K562 (cell line): ENCODE measurements at regions not wholly inside any gene's neighbourhood (a gene's known extent, or its start where the extent isn't known, plus 50 kb on each side); places are given as distances from the start of the nearest gene placed in this dataset.
"Not testable (repeated sequence)": the region's sequence is repeated elsewhere in the genome, so short reads cannot be mapped to it uniquely, and the experiment has no call there.

ENCODE experiments used
- ATAC-seq: fragments of 200-7000 bp; cut with Tn5 transposase; 3 replicates; pipeline ENCODE4 v1.9.1; 2020; ENCODE audit warnings: moderate library complexity
- BruUV-seq: library from RNA; stranded (reverse); fragments of 400-500 nt; replicated peaks from 2 replicates; lab custom pipeline; 2021; lab: Mats Ljungman, UMichigan
- CTCF ChIA-PET: fragments of 300-600 bp; formaldehyde crosslinking; extraction: SDS; loops from one replicate; lab custom pipeline; 2021; ENCODE audit warnings: low intra/inter-chr PET ratio; lab: Yijun Ruan, JAX
- POLR2A ChIA-PET: fragments of 300-600, 350-650 bp; sonication (Branson Sonifier 250); formaldehyde crosslinking; extraction: SDS; loops from one replicate; lab custom pipeline; 2021; ENCODE audit warnings: antibody characterized with exemption, inconsistent platforms; lab: Yijun Ruan, JAX
- DNase-seq, 4 experiments: peaks; one replicate each; pipeline versions ENCODE4 v3.0.0 to v3.0.0-alpha.2; 2011 to 2018; ENCODE audit warnings: low spot score in 3 of 4, mixed read lengths in 3 of 4; ENCODE audit errors: extremely low read depth in 1 of 4
- FAIRE-seq: peaks from 2 replicates; lab custom pipeline; 2011; peaks lifted over from hg19 to GRCh38; lab: Jason Lieb, UNC
- H2AFZ ChIP-seq: 2 replicates; pipeline ENCODE4 v1.6.0; 2011; ENCODE audit warnings: low read depth, low read length, control low read depth, inconsistent platforms
- H3K27ac ChIP-seq: fragments of 200-600 bp; 3 replicates; pipeline ENCODE4 v1.8.0; 2011; ENCODE audit warnings: low read depth, mild to moderate bottlenecking, control low read depth, inconsistent platforms, low read length, moderate library complexity, mixed read lengths; ENCODE audit errors: extremely low read depth
- H3K27me3 ChIP-seq, 2 experiments: fragments of 300-600 bp in 1 of 2; 2 replicates in 1 of 2; 3 replicates in 1 of 2; pipeline versions ENCODE4 v1.6.0 to v1.8.0; 2011; ENCODE audit warnings: inconsistent platforms in 2 of 2, low read length in 2 of 2, mild to moderate bottlenecking in 1 of 2, mixed read lengths in 1 of 2, moderate library complexity in 1 of 2; ENCODE audit not compliant: control insufficient read depth in 2 of 2, insufficient read depth in 2 of 2
- H3K36me3 ChIP-seq: fragments of 300-600 bp; 3 replicates; pipeline ENCODE4 v1.8.0; 2011; ENCODE audit warnings: mild to moderate bottlenecking, low read length, inconsistent platforms; ENCODE audit not compliant: control insufficient read depth, insufficient read depth
- H3K4me1 ChIP-seq, 2 experiments: fragments of 200-600 bp in 1 of 2; replicated peaks in 1 of 2; 2 replicates in 1 of 2; 3 replicates in 1 of 2; pipeline versions ENCODE4 v1.5.1 to v1.8.0; 2011; ENCODE audit warnings: inconsistent platforms in 2 of 2, low read length in 2 of 2, mild to moderate bottlenecking in 1 of 2, mixed read lengths in 1 of 2, moderate library complexity in 1 of 2; ENCODE audit not compliant: control insufficient read depth in 2 of 2, insufficient read depth in 2 of 2
- H3K4me2 ChIP-seq: 2 replicates; pipeline ENCODE4 v1.6.1; 2011; ENCODE audit warnings: low read length, control low read depth, inconsistent platforms, mixed read lengths; ENCODE audit not compliant: insufficient read depth
- H3K4me3 ChIP-seq: fragments of 200-600 bp; sonication (generic), shearing (Covaris generic); 2 replicates; pipeline ENCODE4 v1.5.1; 2016; ENCODE audit warnings: control low read depth, inconsistent platforms
- H3K79me2 ChIP-seq: fragments of 200-600 bp; 3 replicates; pipeline ENCODE4 v1.8.0; 2011; ENCODE audit warnings: low read length, inconsistent platforms; ENCODE audit not compliant: control insufficient read depth, insufficient read depth
- H3K9ac ChIP-seq, 2 experiments: 2 replicates each; pipeline versions ENCODE4 v1.6.0 to v1.6.1; 2011; ENCODE audit warnings: low read depth in 2 of 2, low read length in 2 of 2, control low read depth in 1 of 2, inconsistent platforms in 1 of 2, mild to moderate bottlenecking in 1 of 2, mixed read lengths in 1 of 2; ENCODE audit not compliant: insufficient read depth in 1 of 2
- H3K9me1 ChIP-seq: one replicate; pipeline ENCODE4 v1.6.0; 2011; ENCODE audit warnings: inconsistent platforms, mild to moderate bottlenecking, low read length, moderate library complexity; ENCODE audit not compliant: control insufficient read depth, insufficient read depth
- H3K9me3 ChIP-seq: replicated peaks from 2 replicates; pipeline ENCODE4 v1.5.1; 2011; ENCODE audit warnings: low read depth, low read length, inconsistent platforms; ENCODE audit not compliant: control insufficient read depth, insufficient read depth
- H4K20me1 ChIP-seq: replicated peaks from 2 replicates; pipeline ENCODE4 v1.6.1; 2011; ENCODE audit warnings: low read length, inconsistent platforms, mixed read lengths; ENCODE audit not compliant: control insufficient read depth, insufficient read depth
- CREBBP ChIP-seq: IDR thresholded peaks from one replicate; pipeline ENCODE4 v1.6.1; 2012; ENCODE audit warnings: low read depth, mild to moderate bottlenecking, control low read depth, inconsistent platforms, low read length
- SMARCB1 ChIP-seq: IDR thresholded peaks from 2 replicates; pipeline ENCODE4 v1.6.1; 2011; ENCODE audit warnings: improper control_type of control experiment, low read depth; ENCODE audit not compliant: insufficient read length
- TAF15 ChIP-seq: fragments of 200-400 bp; formaldehyde crosslinking; IDR thresholded peaks from 2 replicates; pipeline ENCODE4 v1.6.1; 2017; ENCODE audit warnings: mild to moderate bottlenecking, low read depth, low read length, moderate library complexity
- WGBS: fragments of 100-300 bp; shearing (Covaris generic); methylation state at CpG from one replicate; pipeline ENCODE4 v1.1.6; 2016; ENCODE audit warnings: low coverage, mixed read lengths; ENCODE audit not compliant: insufficient coverage; ENCODE audit errors: missing lambda C conversion rate; 5-methylcytosine and 5-hydroxymethylcytosine counted together
- in situ Hi-C: fragments of 300-500 bp; cut with MboI; formaldehyde crosslinking; loops from 4 replicates; pipeline ENCODE4 v1.15.0; 2018; ENCODE audit warnings: inconsistent platforms, mixed read lengths
- intact Hi-C: fragments of 100-400 bp; cut with micrococcal nuclease; formaldehyde crosslinking; loops from 2 replicates; pipeline ENCODE4 v1.14.2; 2022
- TF ChIP-seq, protein P1 (sequence below): sonication (generic); formaldehyde crosslinking; IDR thresholded peaks from 2 replicates; pipeline ENCODE4 v1.8.1; 2023; ENCODE audit warnings: mild to moderate bottlenecking, missing genetic modification reagents
- TF ChIP-seq, protein P2 (sequence below), 2 experiments: fragments of 250-450 bp in 1 of 2; fragments of 450-650 bp in 1 of 2; sonication (Bioruptor Pico) in 1 of 2; IDR thresholded peaks; 2 replicates each; pipeline versions ENCODE4 v1.6.1 to v1.8.0; 2016 to 2021; ENCODE audit warnings: mild to moderate bottlenecking in 2 of 2, moderate library complexity in 2 of 2, missing compliant biosample characterization in 1 of 2, missing genetic modification characterization in 1 of 2

DNA sequence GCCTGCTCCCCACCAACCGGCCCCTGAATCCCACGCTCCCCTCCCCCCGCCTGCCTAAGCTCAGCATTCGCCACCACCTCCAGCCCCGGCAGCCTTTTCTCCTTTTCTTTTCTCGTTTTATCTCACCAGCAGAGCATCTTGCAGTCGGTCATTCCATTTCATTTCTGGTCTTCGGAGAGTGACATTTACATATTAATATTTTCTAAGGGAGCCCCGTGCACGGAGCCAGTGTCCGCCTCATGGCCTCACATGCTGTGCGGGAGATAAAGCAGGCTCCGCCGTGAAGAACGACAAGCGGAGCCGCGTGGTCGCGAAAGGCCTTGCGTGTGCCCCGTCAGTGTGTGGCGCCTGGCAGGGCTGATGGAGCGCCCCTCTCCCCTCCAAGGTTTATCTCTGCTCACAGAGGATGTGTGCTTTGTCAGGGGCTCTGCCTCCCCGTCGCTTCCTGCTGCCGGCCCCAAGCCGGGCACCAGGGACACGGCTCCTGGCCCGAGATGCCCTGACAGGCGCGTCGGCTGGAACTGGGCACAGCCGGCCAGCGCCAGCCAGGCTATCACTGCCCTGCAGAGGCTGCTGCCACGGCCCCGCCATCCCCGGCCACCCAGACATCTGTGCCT is 95.5 kb upstream of the GSE1 start (continued):
- TF ChIP-seq, protein P1, sequence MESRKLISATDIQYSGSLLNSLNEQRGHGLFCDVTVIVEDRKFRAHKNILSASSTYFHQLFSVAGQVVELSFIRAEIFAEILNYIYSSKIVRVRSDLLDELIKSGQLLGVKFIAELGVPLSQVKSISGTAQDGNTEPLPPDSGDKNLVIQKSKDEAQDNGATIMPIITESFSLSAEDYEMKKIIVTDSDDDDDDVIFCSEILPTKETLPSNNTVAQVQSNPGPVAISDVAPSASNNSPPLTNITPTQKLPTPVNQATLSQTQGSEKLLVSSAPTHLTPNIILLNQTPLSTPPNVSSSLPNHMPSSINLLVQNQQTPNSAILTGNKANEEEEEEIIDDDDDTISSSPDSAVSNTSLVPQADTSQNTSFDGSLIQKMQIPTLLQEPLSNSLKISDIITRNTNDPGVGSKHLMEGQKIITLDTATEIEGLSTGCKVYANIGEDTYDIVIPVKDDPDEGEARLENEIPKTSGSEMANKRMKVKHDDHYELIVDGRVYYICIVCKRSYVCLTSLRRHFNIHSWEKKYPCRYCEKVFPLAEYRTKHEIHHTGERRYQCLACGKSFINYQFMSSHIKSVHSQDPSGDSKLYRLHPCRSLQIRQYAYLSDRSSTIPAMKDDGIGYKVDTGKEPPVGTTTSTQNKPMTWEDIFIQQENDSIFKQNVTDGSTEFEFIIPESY (CRISPR knock-in tag) = peak; percentile 85
- TF ChIP-seq SMARCB1 (no peak), TAF15 (no peak)

- Histone ChIP-seq H3K36me3 (peaks cover 10% of the 10 kb centered on the region), H3K9ac (no peak overlapping the region), H3K9me1 (peaks cover 6% of the 10 kb centered on the region), H3K4me1 (peaks cover 17 to 72% of the 10 kb centered on the region in 2 experiments), H2AFZ (no peak overlapping the region), H3K4me3 (no peak overlapping the region), H4K20me1 (peaks cover 22% of the 10 kb centered on the region; the same call in 1 of the 2 replicates), H3K4me2 (no peak overlapping the region), H3K27ac (no peak overlapping the region), H3K79me2 (peaks cover 17% of the 10 kb centered on the region), H3K9me3 (no peaks in the 10 kb centered on the region), H3K27me3 (no peaks in the 10 kb centered on the region)
- peak; percentile 93 for TF ChIP-seq CREBBP
- TF ChIP-seq, protein P2, sequence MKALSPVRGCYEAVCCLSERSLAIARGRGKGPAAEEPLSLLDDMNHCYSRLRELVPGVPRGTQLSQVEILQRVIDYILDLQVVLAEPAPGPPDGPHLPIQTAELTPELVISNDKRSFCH (CRISPR knock-in tag; IDR thresholded peaks at IDR 0.05) = no peak
- TF ChIP-seq, protein P2 (tag; IDR thresholded peaks at IDR 0.05) = no peak
- WGBS = 87% methylated on average over 17 of the region's 17 CpGs
- ChIA-PET CTCF (no interaction called here), POLR2A (interaction anchor here (0.6 kb wide), 1 partner anchor 49 kb away, joined by 3 read pairs; no protein-coding TSS in a partner anchor)
- ATAC-seq = no peak
- no peak for FAIRE-seq
- intact Hi-C loops (no loop called here), in situ Hi-C loops (no loop called here)
- no TSS peak for BruUV-seq
- DNase-seq = no peak
Measured at GRCh38 chr16:85518398-85519049, 94.6 kb upstream of the GSE1 start.

DNA sequence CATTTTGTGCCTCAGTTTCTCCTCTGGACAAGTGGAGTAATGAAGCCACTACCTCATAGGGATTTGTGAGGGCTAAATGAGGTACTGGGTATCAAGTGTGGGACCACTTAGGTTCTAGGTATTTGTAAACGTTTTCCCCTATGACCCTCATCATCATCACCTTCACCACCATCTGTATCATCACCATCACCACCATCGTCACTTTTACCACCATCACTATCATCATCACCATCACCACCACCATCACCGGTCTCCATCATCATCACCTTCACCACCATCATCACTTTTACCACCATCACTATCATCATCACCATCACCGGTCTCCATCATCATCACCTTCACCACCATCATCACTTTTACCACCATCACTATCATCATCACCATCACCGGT is 94.1 kb upstream of the GSE1 start:
- H3K9ac ChIP-seq, H3K4me3 ChIP-seq, H3K9me1 ChIP-seq, in situ Hi-C loops, H3K36me3 ChIP-seq, BruUV-seq, H3K27ac ChIP-seq, H3K27me3 ChIP-seq, H3K4me2 ChIP-seq, ATAC-seq, intact Hi-C loops, DNase-seq, H3K9me3 ChIP-seq, FAIRE-seq, H2AFZ ChIP-seq: not testable (repeated sequence)
- 51% methylated on average over 3 of the region's 5 CpGs for WGBS
- POLR2A ChIA-PET = interaction anchor here (0.6 kb wide), 1 partner anchor 50 kb away, joined by 3 read pairs; no protein-coding TSS in a partner anchor
- H3K4me1 ChIP-seq = peaks cover 22 to 72% of the 10 kb centered on the region in 2 experiments
- peaks cover 22% of the 10 kb centered on the region for H3K79me2 ChIP-seq
- CTCF ChIA-PET = interaction anchor here (0.5 kb wide), 1 partner anchor 239 kb away, joined by 3 read pairs; no protein-coding TSS in a partner anchor
- peaks cover 22% of the 10 kb centered on the region; the same call in 1 of the 2 replicates for H4K20me1 ChIP-seq
